ENCODE measurements at regions not wholly inside any gene's neighbourhood (a gene's known extent, or its start where the extent isn't known, plus 50 kb on each side); places are given as distances from the start of the nearest gene placed in this dataset.

- Mint-ChIP-seq H3K27me3 (ENCODE audit: low read depth, unreplicated experiment) (peaks cover 9% of the 10 kb centered on the region), H3K27ac (ENCODE audit: unreplicated experiment) (no peak overlapping the region), H3K36me3 (ENCODE audit: low read depth, unreplicated experiment) (no peaks in the 10 kb centered on the region), H3K4me3 (ENCODE audit: unreplicated experiment) (no peak overlapping the region), H3K4me1 (ENCODE audit: low read depth, unreplicated experiment) (no peaks in the 10 kb centered on the region), H3K9me3 (ENCODE audit: unreplicated experiment) (peaks cover 20% of the 10 kb centered on the region)
- TF ChIP-seq EZH2 (IDR thresholded peaks at IDR 0.05; ENCODE audit: insufficient read depth, low read length), result no peak
- TF ChIP-seq, protein P1, sequence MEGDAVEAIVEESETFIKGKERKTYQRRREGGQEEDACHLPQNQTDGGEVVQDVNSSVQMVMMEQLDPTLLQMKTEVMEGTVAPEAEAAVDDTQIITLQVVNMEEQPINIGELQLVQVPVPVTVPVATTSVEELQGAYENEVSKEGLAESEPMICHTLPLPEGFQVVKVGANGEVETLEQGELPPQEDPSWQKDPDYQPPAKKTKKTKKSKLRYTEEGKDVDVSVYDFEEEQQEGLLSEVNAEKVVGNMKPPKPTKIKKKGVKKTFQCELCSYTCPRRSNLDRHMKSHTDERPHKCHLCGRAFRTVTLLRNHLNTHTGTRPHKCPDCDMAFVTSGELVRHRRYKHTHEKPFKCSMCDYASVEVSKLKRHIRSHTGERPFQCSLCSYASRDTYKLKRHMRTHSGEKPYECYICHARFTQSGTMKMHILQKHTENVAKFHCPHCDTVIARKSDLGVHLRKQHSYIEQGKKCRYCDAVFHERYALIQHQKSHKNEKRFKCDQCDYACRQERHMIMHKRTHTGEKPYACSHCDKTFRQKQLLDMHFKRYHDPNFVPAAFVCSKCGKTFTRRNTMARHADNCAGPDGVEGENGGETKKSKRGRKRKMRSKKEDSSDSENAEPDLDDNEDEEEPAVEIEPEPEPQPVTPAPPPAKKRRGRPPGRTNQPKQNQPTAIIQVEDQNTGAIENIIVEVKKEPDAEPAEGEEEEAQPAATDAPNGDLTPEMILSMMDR (IDR thresholded peaks at IDR 0.05; ENCODE audit: insufficient read depth, low read depth, low read length), result no peak
- Histone ChIP-seq H3K9me3 (ENCODE audit: insufficient read depth, low read depth, low read length) (peaks cover 15% of the 10 kb centered on the region), H2AFZ (ENCODE audit: low read depth, low read length) (no peak overlapping the region), H3K27me3 (ENCODE audit: insufficient read depth, low read length) (no peaks in the 10 kb centered on the region), H3K4me3 (ENCODE audit: insufficient read depth, low read depth, low read length) (no peak overlapping the region), H3K9ac (ENCODE audit: low read length) (no peak overlapping the region), H3K36me3 (ENCODE audit: insufficient read depth, low read length) (no peaks in the 10 kb centered on the region), H4K20me1 (ENCODE audit: insufficient read depth, low read length) (no peaks in the 10 kb centered on the region), H3K4me2 (ENCODE audit: low read length) (no peak overlapping the region), H3K4me1 (ENCODE audit: insufficient read depth, low read length) (no peaks in the 10 kb centered on the region), H3K27ac (ENCODE audit: low read depth, low read length) (no peak overlapping the region), H3K79me2 (ENCODE audit: insufficient read depth, low read length) (no peaks in the 10 kb centered on the region)
- no peak for FAIRE-seq
- DNase-seq (ENCODE audit: low read depth), result no peak
These were observed 63.9 kb upstream of the MOCS1 start for GRCh38 chr6:39998126-39998525.

DNA sequence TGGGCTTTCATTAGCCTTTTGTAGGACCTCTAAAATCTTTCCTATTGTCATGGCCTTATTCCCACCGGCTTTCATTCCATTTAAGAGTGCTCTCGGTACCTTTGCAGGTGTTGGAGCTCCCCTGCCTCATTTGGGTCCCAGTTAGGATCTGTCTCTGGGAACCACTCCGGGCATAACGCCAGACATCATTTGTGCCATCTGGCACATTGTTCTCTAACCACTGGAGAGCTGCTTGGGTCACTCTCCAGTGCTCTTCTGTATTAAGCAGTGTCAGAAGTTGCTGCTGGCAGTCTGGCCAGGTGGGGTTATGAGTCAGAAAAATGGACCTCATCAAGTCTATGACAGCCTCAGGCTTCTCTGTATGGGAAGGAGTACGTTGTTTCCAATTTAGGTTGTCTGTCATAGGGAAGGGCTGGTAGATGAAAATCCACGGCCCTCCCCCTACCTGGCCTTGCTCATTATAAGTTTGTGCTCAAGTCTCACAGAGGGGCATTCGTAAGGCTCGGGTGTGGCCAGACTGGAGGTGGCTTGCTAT lies 62.9 kb upstream of the MOCS1 start:
- H3K27ac Mint-ChIP-seq (ENCODE audit: unreplicated experiment), result no peak overlapping the region

GRCh38 chr6:39995633-39996032 lies 61.4 kb upstream of the MOCS1 start:
- DNase-seq (ENCODE audit: low read depth), result no peak
- Histone ChIP-seq H3K4me2 (ENCODE audit: low read length) (no peak overlapping the region), H3K9me3 (ENCODE audit: insufficient read depth, low read depth, low read length) (peaks cover 20% of the 10 kb centered on the region), H3K4me3 (ENCODE audit: insufficient read depth, low read depth, low read length) (no peak overlapping the region), H4K20me1 (ENCODE audit: insufficient read depth, low read length) (no peaks in the 10 kb centered on the region), H3K27ac (ENCODE audit: low read depth, low read length) (no peak overlapping the region), H3K9ac (ENCODE audit: low read length) (no peak overlapping the region), H2AFZ (ENCODE audit: low read depth, low read length) (no peak overlapping the region), H3K79me2 (ENCODE audit: insufficient read depth, low read length) (no peaks in the 10 kb centered on the region), H3K36me3 (ENCODE audit: insufficient read depth, low read length) (no peaks in the 10 kb centered on the region), H3K4me1 (ENCODE audit: insufficient read depth, low read length) (no peaks in the 10 kb centered on the region), H3K27me3 (ENCODE audit: insufficient read depth, low read length) (no peaks in the 10 kb centered on the region)
- TF ChIP-seq EZH2 (IDR thresholded peaks at IDR 0.05; ENCODE audit: insufficient read depth, low read length), result no peak
- TF ChIP-seq, protein P1 (IDR thresholded peaks at IDR 0.05; ENCODE audit: insufficient read depth, low read depth, low read length), result no peak
- H3K27ac Mint-ChIP-seq (ENCODE audit: unreplicated experiment), result no peak overlapping the region
- no peak for FAIRE-seq
- no peaks in the 10 kb centered on the region for H3K36me3 Mint-ChIP-seq (ENCODE audit: low read depth, unreplicated experiment)
- no peak overlapping the region for H3K4me3 Mint-ChIP-seq (ENCODE audit: unreplicated experiment)
- H3K9me3 Mint-ChIP-seq (ENCODE audit: unreplicated experiment), result peaks cover 26% of the 10 kb centered on the region
- peaks cover 9% of the 10 kb centered on the region for H3K27me3 Mint-ChIP-seq (ENCODE audit: low read depth, unreplicated experiment)
- H3K4me1 Mint-ChIP-seq (ENCODE audit: low read depth, unreplicated experiment), result no peaks in the 10 kb centered on the region

More for the DNA sequence above, 62.9 kb upstream of the MOCS1 start:
- H3K9me3 ChIP-seq (ENCODE audit: insufficient read depth, low read depth, low read length), result peaks cover 20% of the 10 kb centered on the region
- H3K79me2 ChIP-seq (ENCODE audit: insufficient read depth, low read length), result no peaks in the 10 kb centered on the region
- no peak overlapping the region for H3K4me3 ChIP-seq (ENCODE audit: insufficient read depth, low read depth, low read length)
- TF ChIP-seq EZH2 (IDR thresholded peaks at IDR 0.05; ENCODE audit: insufficient read depth, low read length), result no peak
- TF ChIP-seq, protein P1 (IDR thresholded peaks at IDR 0.05; ENCODE audit: insufficient read depth, low read depth, low read length), result no peak
- H3K36me3 ChIP-seq (ENCODE audit: insufficient read depth, low read length), result no peaks in the 10 kb centered on the region
- no peak for DNase-seq (ENCODE audit: low read depth)
- no peak for FAIRE-seq
- no peaks in the 10 kb centered on the region for H4K20me1 ChIP-seq (ENCODE audit: insufficient read depth, low read length)
- H2AFZ ChIP-seq (ENCODE audit: low read depth, low read length), result no peak overlapping the region
- no peaks in the 10 kb centered on the region for H3K4me1 Mint-ChIP-seq (ENCODE audit: low read depth, unreplicated experiment)
- H3K27ac ChIP-seq (ENCODE audit: low read depth, low read length), result no peak overlapping the region
- no peaks in the 10 kb centered on the region for H3K36me3 Mint-ChIP-seq (ENCODE audit: low read depth, unreplicated experiment)
- no peak overlapping the region for H3K9ac ChIP-seq (ENCODE audit: low read length)
- H3K4me2 ChIP-seq (ENCODE audit: low read length), result no peak overlapping the region
- peaks cover 26% of the 10 kb centered on the region for H3K9me3 Mint-ChIP-seq (ENCODE audit: unreplicated experiment)
- no peak overlapping the region for H3K4me3 Mint-ChIP-seq (ENCODE audit: unreplicated experiment)
- no peaks in the 10 kb centered on the region for H3K27me3 ChIP-seq (ENCODE audit: insufficient read depth, low read length)
- H3K4me1 ChIP-seq (ENCODE audit: insufficient read depth, low read length), result no peaks in the 10 kb centered on the region
- H3K27me3 Mint-ChIP-seq (ENCODE audit: low read depth, unreplicated experiment), result peaks cover 9% of the 10 kb centered on the region

Measured in astrocyte (in vitro differentiated cells and primary cell).